CD4-positive, alpha-beta T cell treated with Interleukin-15 for 4 hours (primary cell): ENCODE measurements at regions not wholly inside any gene's neighbourhood (a gene's known extent, or its start where the extent isn't known, plus 50 kb on each side); places are given as distances from the start of the nearest gene placed in this dataset.

Experiments used
- DNase-seq: peaks from one replicate; pipeline ENCODE4 v3.0.0-alpha.2; 2020; ENCODE audit warnings: low spot score

DNA sequence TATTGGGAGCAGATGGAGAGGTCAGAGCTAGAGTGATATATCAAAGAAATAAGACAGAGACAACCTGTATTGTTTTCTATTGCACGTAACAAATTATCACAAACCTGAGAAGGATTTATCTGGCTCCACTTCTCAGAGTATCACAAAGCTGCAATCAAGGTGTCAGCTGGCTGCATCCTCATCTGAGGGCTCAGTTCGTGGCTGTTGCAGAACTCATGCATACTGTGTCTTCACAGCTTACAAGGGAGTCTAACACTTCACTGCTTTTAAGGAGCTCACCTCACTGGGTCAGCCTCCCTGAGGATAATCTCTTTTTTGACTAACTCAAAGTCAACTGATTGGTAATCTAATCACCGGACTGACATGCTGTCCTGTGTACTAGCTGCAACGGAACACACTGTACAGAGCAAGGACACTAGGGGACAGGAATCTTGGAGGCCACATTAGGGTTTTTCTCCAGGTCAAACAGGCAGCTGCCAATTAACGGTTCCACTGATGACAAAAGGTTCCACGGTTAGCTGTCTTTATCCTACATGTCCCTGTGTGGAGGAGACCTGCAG is 1006.8 kb upstream of the SEMA6D start:
- DNase-seq: no peak

GRCh38 chr15:46713045-46713444 is 1004.3 kb upstream of the SEMA6D start:
- no peak for DNase-seq

DNA sequence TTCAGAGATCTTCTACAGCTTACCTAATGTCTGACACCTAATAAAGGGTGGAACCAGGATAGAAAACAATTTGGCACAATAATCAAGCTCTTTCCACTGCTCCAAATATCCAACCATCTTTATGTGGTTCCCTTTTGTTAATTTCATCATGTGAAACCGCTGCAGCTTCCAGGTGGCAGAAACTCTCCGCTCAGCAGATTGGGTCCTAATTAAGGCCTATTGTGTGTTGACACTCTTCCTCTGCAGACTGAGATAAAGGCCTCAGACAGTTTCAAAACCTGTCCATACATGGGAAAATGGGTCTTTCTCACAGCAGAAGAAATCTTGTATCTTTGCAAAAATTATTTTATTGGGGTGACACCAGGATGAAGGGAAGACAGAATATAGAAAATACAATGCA is 1002.4 kb upstream of the SEMA6D start:
- no peak for DNase-seq

DNA sequence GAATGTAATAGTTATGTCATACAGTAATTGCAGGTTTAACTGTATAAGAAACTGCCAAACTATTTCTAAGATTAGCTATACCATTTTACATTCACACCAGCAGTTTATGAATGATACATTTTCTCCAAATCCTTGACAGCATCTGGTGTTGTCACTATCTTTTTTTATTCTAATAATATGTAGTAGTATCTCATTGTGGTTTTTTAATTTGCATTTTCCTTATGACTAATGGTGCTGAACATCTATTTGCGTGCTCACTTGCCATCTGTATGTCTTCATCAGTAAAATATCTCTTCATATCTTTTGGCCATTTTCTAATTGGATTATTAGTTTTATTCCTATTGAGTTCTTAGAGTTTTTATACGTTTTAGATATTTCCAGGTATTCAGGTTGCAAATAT is 994.0 kb upstream of the SEMA6D start:
- no peak for DNase-seq

GRCh38 chr15:46732060-46732459 is 985.2 kb upstream of the SEMA6D start:
- DNase-seq: no peak

DNA sequence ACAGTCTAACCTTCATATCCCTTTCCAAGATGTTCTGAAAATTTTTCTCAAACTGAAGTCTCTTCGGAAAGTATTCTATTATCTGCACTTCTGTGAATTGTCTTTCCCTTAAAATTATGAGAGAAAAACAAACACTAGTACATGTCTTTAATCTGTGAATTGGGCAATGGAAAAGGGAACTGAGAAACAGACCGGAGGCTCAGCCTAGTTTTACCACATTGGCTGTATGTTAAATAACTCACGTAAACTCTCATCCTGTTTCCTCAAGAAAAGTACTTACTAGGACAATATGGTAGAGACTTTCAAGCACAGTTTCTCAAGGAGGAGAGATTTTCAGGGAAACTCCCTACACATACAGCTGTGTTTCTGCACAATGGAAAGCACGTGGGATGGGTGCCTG is 982.2 kb upstream of the SEMA6D start:
- no peak for DNase-seq

GRCh38 chr15:46751303-46751702 is 966.0 kb upstream of the SEMA6D start:
- DNase-seq: no peak

- DNase-seq: no peak
Observed at GRCh38 chr15:46753946-46754345, 963.4 kb upstream of the SEMA6D start.

- no peak for DNase-seq
Observed at GRCh38 chr15:46763091-46763490, 954.2 kb upstream of the SEMA6D start.

GRCh38 chr15:46764851-46765250 is 952.5 kb upstream of the SEMA6D start:
- no peak for DNase-seq

DNA sequence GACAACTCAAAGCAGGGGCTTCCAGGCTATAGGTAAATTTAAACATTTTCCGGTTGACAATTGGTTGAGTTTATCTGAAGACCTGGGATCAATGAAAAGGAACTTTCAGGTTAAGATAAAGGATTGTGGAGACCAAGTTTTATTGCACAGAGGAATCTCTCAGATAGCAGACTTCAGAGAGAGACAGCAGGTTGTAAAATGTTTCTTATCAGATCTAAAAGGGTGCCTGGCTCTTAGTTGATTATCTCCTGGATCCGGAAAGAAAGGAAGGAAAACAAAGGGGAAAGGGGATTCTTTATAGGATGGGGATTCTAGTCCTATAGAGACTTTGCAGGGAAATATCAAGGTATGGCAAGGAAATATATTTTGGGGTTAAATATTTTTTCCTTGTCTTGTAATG is 951.3 kb upstream of the SEMA6D start:
- DNase-seq: no peak

DNA sequence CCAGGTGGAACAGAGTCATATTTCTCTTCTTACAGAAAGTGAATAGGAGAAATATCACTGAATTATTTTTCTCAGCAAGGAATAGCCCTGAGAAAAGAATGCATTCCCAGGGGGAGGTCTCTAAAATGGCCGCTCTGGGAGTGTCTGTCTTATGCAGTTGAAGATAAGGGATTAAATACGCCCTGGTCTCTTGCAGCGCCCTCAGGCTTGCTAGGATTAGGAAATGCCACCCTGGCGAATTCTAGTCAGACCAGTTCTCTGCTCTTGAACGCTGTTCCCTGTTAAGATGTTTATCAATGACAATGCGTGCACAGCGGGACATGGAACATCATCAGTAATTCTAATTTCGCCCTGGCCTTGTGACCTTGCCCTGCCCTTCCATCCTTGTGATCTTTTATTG is 949.0 kb upstream of the SEMA6D start:
- DNase-seq: no peak

GRCh38 chr15:46773016-46773415 is 944.3 kb upstream of the SEMA6D start:
- no peak for DNase-seq

DNA sequence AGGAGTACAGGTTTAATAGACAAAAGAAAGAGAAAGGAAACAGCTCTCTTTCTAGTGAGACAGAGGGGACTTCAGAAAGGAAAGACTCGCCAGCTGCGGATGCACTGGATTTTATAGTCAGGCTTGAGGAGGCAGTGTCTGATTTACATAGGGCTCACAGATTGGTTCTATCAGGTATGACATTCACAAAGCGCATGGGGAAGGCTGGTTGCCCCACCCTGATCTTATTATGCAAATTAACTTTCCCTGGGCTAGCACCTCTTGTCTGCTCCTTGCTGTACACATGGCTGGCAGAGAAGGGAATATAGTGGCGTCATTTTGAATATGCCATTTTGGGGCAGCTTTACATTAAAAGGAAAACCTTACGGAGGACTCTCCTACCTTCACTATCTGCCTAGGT is 938.4 kb upstream of the SEMA6D start:
- DNase-seq: no peak

GRCh38 chr15:46786590-46787285 is 930.6 kb upstream of the SEMA6D start:
- no peak for DNase-seq

DNA sequence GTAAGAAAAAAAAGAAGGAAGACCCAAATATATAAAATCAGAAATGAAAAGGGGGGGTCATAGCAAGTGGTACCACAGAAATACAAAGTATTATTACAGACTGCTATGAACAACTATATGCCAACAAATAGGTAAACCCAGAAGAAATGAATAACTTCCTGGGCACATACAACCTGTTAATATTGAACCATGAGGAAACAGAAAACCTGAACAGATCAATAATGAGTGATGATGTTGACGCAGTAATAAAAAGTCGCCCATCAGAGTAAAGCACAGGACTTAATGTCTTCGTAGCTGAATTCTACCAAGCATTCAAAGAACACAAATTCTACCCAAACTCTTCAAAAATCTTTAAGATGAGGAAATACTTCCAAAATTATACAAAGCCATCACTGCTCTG is 921.6 kb upstream of the SEMA6D start:
- DNase-seq: no peak

GRCh38 chr15:46808834-46809233 is 908.5 kb upstream of the SEMA6D start:
- DNase-seq: no peak

- DNase-seq: no peak
Observed at GRCh38 chr15:46815240-46815639, 902.1 kb upstream of the SEMA6D start.

GRCh38 chr15:46815765-46816164 is 901.5 kb upstream of the SEMA6D start:
- DNase-seq: no peak

DNA sequence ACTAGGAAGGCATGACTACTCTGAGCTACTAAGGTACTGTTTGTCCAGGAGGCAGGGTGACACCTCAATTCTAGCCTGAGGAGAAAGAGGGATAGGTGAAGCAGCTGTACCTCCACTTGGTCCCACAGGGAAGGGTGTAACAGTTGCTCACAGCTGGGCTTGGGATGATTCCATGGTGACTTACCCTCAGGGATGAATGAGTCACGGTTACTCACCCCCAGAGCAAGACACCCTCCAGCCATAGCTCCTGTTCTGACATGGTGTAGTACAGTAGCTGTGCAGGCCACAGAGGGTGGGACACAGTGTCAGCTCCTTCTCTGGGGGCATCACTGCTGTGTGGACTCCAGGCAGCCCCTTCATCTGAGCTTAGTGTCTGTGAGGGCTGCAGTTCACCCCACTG is 868.6 kb upstream of the SEMA6D start:
- no peak for DNase-seq

DNA sequence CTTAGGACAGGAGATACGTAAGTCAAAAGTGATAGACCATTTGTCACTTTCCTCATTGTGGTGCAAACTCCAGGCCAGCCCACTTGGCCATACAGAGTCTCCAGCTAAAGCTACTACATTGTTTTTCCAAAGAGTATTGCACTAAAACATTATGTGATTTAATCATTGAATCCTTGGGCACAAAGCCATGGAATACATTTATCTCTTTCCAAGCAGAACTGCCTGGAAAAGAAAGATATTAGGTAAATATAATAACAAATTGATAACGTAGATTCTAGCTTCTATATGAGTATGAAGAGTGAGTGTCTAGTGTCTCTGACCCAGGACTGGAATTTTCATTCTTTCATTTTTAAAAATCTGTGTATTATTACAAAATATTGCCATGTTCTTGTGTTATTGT is 863.7 kb upstream of the SEMA6D start:
- no peak for DNase-seq

DNA sequence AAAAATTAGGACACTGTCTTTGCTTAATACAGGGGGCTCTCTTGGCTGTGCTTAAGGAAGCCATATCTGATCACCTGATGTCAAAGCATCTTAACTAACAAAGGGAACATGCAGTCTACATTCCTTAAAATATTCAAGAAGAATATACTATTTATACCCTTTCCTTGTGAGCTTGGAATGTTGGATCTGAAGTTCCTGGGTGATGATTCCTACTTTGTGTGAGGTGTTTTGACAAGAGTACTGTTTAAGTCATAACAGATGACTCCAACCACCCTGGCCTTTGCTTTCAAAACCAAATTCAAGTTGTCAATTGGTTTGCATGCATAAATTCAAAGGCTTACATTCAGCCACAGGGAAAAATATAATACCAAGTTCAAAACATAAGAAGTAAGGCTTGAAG is 862.7 kb upstream of the SEMA6D start:
- DNase-seq: no peak

GRCh38 chr15:46855388-46855787 is 861.9 kb upstream of the SEMA6D start:
- no peak for DNase-seq

DNA sequence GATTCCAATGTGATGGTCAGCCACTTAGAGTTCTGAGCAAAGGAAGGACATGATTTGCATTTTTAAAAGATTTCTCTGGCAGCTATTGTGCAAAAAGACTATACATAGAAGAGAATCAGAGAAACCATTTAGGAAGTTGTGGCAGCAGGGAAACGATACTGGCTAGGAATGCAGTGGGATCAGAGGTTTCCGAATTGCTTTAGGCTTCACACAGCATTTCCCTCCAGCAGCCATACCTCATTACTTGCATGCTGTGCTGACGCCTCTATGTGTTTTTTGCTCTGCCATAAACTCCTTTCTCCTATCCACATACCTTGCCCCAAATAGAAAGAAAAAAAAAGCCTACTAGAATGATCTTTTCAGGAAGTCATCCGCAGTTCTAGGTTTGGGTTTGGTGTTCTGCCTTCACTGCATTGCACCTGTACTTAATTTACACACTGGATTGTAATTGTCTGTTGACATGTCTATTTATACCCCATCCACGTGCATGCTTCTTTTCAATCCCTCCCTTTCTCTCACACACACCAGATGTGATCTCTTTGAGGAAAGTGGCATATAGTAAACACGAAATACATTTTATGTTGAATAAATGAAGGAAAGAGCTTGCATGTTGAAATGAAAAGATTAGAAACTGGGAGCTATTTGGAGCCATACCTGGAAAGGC is 860.3 kb upstream of the SEMA6D start:
- no peak for DNase-seq
